Fibroblast of pulmonary artery (primary cell): ENCODE measurements at regions not wholly inside any gene's neighbourhood (a gene's known extent, or its start where the extent isn't known, plus 50 kb on each side); places are given as distances from the start of the nearest gene placed in this dataset.

Experiments
- DNase-seq: peaks from one replicate; pipeline ENCODE4 v3.0.0-alpha.2; 2010; ENCODE audit warnings: low read depth
- H3K4me3 ChIP-seq: replicated peaks from 2 replicates; pipeline ENCODE4 v1.5.1; 2011; ENCODE audit warnings: low read depth, mild to moderate bottlenecking, control low read depth, low read length, moderate library complexity
- TF ChIP-seq, protein P1 (sequence below): IDR thresholded peaks from 2 replicates; pipeline ENCODE4 v1.5.1; 2011; ENCODE audit warnings: mild to moderate bottlenecking, control low read depth, low read length, inconsistent platforms; ENCODE audit errors: missing control alignments

DNA sequence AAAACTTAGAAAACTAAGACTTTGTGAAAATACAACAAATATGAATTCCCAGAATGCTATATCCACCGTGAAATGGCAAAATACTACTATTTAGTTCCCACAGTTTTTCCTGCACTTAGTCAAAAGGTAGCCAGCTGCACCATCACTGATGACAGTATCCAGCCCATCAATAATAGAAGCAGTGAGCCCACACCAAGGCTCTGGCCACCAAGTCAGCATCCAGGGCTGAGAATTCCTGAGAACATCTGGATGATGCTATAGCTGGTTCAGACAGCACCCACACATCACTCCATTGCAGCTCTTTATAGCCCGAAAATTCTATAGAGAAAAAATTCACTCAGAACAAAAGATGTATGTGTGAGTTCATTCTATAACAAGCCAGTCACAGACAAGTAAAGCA is 159.1 kb upstream of the SPATS2L start:
- TF ChIP-seq, protein P1, sequence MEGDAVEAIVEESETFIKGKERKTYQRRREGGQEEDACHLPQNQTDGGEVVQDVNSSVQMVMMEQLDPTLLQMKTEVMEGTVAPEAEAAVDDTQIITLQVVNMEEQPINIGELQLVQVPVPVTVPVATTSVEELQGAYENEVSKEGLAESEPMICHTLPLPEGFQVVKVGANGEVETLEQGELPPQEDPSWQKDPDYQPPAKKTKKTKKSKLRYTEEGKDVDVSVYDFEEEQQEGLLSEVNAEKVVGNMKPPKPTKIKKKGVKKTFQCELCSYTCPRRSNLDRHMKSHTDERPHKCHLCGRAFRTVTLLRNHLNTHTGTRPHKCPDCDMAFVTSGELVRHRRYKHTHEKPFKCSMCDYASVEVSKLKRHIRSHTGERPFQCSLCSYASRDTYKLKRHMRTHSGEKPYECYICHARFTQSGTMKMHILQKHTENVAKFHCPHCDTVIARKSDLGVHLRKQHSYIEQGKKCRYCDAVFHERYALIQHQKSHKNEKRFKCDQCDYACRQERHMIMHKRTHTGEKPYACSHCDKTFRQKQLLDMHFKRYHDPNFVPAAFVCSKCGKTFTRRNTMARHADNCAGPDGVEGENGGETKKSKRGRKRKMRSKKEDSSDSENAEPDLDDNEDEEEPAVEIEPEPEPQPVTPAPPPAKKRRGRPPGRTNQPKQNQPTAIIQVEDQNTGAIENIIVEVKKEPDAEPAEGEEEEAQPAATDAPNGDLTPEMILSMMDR: no peak
- DNase-seq: no peak
- H3K4me3 ChIP-seq: no peak overlapping the region

- no peak overlapping the region for H3K4me3 ChIP-seq
- TF ChIP-seq, protein P1: no peak
- DNase-seq: no peak
These were observed 158.1 kb upstream of the SPATS2L start for GRCh38 chr2:200148366-200148765.

DNA sequence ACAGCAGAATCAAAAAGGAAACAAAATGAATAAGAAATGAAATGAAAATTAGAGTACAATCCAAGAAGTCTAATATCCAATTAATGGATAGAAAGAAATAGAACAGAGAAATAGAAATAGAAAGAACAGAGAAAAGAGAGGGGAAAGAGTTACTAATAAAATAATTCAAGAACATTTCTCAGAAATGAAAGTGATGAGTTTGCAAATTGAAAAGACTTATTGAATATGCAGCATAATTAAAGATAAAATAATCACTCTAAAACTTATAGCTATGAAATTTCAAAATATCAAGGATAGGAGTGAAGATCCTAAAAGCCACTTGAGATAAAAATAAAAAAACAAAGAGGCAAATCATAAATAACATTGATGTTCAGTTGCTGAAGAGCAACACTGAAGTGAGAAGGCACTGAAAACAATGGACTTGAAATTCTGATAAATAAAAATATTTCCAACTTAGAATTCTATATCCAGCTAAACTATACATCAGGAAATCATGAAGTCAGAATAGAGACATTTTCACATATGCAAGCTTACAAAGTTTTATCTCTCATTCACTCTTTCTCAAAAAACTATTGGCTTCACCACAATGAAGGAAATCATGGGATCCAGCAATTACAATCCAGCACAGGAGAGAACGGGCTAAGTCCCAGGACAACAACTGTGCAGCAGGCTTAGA is 155.9 kb upstream of the SPATS2L start:
- TF ChIP-seq, protein P1: no peak
- H3K4me3 ChIP-seq: no peak overlapping the region
- no peak for DNase-seq

- DNase-seq: no peak
- TF ChIP-seq, protein P1: no peak
- H3K4me3 ChIP-seq: no peak overlapping the region
These were observed 150.8 kb upstream of the SPATS2L start for GRCh38 chr2:200155652-200156051.

DNA sequence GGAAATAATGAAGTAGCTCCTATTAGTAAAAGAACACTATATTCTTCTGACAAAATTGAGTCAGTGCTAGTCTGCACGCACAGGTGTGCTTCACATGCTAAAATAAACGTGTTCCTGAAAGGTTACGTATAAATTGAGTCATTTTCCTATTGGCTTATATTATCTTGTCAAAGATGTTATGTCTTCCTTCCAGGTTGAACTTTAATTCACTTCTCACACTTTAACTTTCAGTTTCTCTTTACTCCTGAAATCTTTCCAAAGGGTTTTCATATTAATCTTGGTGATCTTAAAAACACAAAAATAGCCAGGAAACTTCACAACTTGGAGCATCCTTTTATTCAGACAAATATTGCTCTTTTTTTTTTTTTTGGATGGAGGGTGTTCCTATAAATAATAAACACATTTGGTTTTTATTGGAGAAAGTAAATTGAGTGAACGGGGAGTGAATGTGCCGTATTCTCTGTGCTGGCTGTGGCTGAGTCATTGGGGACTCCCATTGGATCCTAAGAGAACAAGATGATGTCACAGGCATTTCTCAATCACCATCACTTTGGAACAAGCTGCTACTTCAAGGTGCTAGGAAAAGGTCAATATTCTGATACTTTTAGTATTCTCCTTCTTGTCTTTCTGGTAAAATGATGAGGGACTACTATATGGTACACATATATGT is 150.2 kb upstream of the SPATS2L start:
- peak; percentile 90 for DNase-seq
- peak overlapping the region; percentile 52 for H3K4me3 ChIP-seq

DNA sequence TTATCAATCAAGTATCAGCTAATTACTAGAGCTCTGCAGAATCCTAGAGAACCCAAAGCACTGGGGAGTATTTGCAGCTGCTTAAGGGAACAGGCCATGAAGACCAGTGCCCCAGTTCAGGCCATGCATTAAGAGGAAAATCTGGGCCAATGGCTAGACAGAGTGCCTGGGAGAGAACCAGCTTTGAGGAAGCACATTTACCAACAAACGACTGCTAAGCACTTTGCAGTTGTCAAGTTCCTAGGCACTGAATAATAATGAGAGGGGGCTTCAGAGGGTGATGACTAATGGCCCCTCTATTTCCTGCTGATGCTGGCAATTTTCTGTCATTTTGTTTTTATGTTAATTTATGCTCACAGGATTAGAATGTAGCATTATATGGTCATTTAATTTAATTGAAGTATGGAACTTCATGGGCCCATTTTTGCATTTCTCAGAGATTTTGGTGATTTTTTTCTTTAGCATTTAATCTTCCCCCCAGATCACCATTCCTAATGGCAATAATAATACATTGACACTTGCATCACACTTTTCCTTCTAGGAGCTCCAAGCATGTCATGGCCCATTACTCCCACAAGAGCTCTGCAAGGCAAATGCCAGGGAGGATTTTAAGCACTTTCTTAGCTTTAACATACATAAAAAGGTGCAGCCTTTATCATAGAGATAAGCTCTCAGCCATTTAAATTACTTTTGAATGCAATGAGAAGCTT is 147.7 kb upstream of the SPATS2L start:
- TF ChIP-seq, protein P1: no peak
- no peak for DNase-seq
- H3K4me3 ChIP-seq: no peak overlapping the region

More for the DNA sequence above, 150.2 kb upstream of the SPATS2L start:
- TF ChIP-seq, protein P1: no peak
